ENCODE measurements at regions not wholly inside any gene's neighbourhood (a gene's known extent, or its start where the extent isn't known, plus 50 kb on each side); places are given as distances from the start of the nearest gene placed in this dataset.

GRCh38 chr3:106386050-106386449 is 517.2 kb upstream of the CBLB start:
- TF ChIP-seq, protein P1, sequence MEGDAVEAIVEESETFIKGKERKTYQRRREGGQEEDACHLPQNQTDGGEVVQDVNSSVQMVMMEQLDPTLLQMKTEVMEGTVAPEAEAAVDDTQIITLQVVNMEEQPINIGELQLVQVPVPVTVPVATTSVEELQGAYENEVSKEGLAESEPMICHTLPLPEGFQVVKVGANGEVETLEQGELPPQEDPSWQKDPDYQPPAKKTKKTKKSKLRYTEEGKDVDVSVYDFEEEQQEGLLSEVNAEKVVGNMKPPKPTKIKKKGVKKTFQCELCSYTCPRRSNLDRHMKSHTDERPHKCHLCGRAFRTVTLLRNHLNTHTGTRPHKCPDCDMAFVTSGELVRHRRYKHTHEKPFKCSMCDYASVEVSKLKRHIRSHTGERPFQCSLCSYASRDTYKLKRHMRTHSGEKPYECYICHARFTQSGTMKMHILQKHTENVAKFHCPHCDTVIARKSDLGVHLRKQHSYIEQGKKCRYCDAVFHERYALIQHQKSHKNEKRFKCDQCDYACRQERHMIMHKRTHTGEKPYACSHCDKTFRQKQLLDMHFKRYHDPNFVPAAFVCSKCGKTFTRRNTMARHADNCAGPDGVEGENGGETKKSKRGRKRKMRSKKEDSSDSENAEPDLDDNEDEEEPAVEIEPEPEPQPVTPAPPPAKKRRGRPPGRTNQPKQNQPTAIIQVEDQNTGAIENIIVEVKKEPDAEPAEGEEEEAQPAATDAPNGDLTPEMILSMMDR (IDR thresholded peaks at IDR 0.05), result no peak
- no peak for TF ChIP-seq POLR2A (IDR thresholded peaks at IDR 0.05)
- no peak for DNase-seq (ENCODE audit: low spot score in 2 of 2)
- H3K4me3 ChIP-seq (ENCODE audit: low read depth, poor library complexity, severe bottlenecking), result no peak overlapping the region
- WGBS, 2 donors, result 84 to 87% methylated on average over 3 of the region's 3 CpGs
- intact Hi-C loops (cut with DNase I; ENCODE audit: low total_unique reads), result no loop called here

DNA sequence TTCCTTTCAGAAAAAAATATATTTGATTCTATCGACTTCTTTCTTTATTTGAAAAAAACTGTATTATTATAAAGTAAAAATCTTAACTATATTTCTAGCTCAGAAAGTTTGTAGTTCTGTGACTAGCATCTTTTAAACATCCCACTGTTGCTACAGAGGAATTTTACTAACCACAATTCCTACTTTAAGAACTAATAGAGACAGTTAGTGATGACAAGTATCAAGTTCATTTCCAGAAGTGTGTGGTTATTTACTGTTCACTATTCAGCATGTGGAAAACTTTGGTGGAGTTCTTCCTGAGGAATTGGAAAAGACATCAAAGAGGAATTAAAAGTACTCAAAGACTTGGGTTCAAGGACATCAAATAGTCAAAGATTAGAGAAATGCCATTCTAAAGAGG is 524.1 kb upstream of the CBLB start:
- H3K4me3 ChIP-seq (ENCODE audit: low read depth, poor library complexity, severe bottlenecking), result no peak overlapping the region
- no peak for TF ChIP-seq POLR2A (IDR thresholded peaks at IDR 0.05)
- TF ChIP-seq, protein P1 (IDR thresholded peaks at IDR 0.05), result no peak
- intact Hi-C loops (cut with DNase I; ENCODE audit: low total_unique reads), result no loop called here
- 73% methylated on average over 1 of the region's 1 CpG for WGBS, 2 donors
- no peak for DNase-seq (ENCODE audit: low spot score in 2 of 2)

GRCh38 chr3:106397006-106397405 is 528.2 kb upstream of the CBLB start:
- WGBS, 2 donors, result 91 to 93% methylated on average over 2 of the region's 2 CpGs
- no peak for TF ChIP-seq POLR2A (IDR thresholded peaks at IDR 0.05)
- TF ChIP-seq, protein P1 (IDR thresholded peaks at IDR 0.05), result no peak
- intact Hi-C loops (cut with DNase I; ENCODE audit: low total_unique reads), result no loop called here

DNA sequence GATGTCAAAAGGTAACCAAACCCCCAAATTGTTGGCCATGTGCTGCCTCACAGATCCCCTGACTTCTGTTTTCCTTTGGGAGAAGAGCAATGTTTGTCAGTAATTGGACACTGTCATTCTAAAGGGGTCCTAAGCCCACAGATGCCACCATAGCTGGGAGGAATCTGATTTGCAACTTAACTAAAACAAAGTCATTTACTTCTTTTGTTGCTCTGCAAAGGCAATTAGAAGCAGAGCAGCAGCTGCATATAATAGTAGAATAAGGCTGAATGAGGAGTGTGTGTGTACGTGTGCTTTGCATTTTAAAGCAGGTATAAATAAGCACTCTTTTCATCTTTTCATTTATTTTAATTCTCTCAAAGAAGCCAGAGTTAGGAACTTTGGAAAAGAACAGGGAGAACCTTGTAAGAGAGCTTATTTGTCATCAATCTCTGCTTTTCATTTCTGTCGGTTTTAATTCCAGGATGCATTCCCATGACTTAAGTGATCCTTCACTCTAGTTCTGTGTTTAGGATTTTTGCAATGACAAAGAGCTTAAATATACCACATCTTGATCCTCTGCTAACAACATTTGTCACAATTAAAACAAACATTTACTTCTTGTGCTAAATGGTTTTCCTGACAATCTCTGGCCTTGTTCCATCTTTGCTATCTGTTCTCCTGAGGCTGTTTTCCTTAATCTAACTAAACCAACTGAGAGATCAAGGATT is 530.2 kb upstream of the CBLB start:
- H3K4me3 ChIP-seq (ENCODE audit: low read depth, poor library complexity, severe bottlenecking), result no peak overlapping the region
- 74 to 79% methylated on average over 2 of the region's 2 CpGs for WGBS, 2 donors
- TF ChIP-seq, protein P1 (IDR thresholded peaks at IDR 0.05), result no peak
- no peak for TF ChIP-seq POLR2A (IDR thresholded peaks at IDR 0.05)
- intact Hi-C loops (cut with DNase I; ENCODE audit: low total_unique reads), result no loop called here
- no peak for DNase-seq (ENCODE audit: low spot score in 2 of 2)

More at GRCh38 chr3:106397006-106397405, 528.2 kb upstream of the CBLB start:
- DNase-seq (ENCODE audit: low spot score in 2 of 2), result no peak
- H3K4me3 ChIP-seq (ENCODE audit: low read depth, poor library complexity, severe bottlenecking), result no peak overlapping the region

DNA sequence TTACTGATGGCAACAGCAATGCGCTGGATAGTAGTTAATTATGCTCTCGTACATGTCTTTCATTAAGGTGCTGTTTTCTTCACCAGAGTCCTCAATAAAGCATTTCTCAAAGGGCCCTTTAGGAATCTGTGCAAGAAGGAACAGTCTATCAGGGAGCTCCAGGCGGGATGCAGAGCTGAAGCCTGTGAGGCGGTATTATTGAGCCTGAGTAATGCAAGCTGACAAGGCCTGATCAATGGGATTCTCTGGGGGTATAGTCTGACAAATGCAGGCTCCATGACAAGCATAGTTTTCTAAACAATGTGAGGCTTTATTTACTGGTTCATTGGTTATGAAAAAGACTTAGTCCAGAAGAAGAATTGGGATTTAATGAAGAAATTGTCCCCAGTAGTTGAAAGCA is 530.9 kb upstream of the CBLB start:
- intact Hi-C loops (cut with DNase I; ENCODE audit: low total_unique reads), result no loop called here
- 95 to 98% methylated on average over 4 of the region's 4 CpGs for WGBS, 2 donors
- DNase-seq (ENCODE audit: low spot score in 2 of 2), result no peak
- TF ChIP-seq, protein P1 (IDR thresholded peaks at IDR 0.05), result no peak
- TF ChIP-seq POLR2A (IDR thresholded peaks at IDR 0.05), result no peak
- no peak overlapping the region for H3K4me3 ChIP-seq (ENCODE audit: low read depth, poor library complexity, severe bottlenecking)
